CD4-positive, alpha-beta T cell treated with Interferon gamma for 1 hour (primary cell): ENCODE measurements at regions not wholly inside any gene's neighbourhood (a gene's known extent, or its start where the extent isn't known, plus 50 kb on each side); places are given as distances from the start of the nearest gene placed in this dataset.

Source experiments
- DNase-seq: peaks from one replicate; pipeline ENCODE4 v3.0.0-alpha.2; 2020

DNA sequence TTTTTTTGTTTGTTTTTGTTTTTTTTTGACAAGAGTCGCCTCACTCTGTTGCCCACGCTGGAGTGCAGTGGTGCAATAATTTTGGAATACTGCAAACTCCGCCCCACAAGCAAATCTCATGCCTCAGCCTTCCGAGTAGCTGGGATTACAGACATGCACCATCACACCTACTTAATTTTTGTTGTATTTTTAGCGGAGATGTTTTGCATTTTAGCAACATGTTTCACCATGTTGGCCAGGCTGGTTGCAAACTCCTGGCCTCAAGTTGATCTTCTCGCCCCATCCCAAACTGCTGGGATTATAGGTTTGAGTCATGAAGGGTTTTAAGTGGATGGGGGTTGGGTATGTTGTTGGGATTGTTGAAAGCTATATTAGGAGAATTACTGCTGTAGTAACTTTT lies 270.9 kb upstream of the LCORL start:
- no peak for DNase-seq

DNA sequence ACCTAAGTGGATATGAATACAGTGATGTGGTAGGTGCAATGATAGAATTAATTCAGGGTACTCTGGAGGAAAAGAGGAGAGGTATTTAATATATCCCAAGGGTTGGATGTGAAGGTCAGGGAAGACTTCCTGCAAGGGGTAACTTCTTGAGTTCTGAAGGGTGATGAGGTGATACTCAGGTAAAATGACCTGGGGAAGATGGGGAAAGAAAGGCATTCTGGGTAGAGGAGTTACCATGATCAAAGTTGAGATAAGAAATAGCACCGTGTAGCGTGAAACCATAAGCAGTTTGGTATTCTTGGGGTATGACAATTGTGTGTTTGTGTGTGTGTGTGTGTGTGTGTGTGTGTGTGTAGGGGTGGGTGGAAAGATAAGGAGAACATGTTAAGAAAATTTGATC lies 270.4 kb upstream of the LCORL start:
- DNase-seq, result no peak

DNA sequence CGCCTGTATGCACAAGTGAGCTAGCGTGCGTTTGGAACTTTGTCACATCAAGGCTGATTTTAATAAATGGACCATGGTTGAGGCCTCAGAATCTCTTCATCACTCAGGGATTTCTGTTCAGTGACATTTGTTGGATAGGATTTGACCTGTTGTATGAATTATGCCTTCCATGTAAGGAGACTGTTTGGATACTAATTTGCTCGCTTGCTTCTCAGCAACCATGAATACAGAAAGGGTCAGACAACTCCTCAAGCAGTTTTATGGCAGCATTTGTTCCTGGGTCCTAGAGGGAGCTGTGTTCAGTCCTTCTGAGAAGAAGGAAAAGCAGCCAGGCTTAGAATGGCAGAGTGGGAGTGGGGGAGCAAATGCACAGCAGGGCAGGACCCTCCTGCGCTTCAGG lies 269.7 kb upstream of the LCORL start:
- DNase-seq, result no peak

DNA sequence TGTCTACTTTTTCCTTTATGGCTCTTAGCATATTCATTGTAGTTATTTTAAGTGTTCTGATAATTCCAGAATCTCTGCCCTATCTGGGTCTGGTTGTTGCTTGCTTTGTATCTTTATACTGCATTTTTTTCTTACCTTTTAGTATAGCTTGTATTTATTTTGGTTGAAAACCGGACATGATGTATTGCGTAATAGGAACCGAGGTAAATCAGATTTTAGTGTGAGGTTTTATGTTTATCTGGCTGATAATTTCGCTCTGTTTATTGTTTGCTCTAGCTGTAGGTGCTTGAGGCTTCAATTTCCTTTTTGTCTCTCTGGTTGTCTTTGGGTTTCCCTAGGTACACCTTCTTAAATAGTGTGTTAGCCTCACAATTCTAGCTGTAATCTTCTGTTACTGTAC lies 263.8 kb upstream of the LCORL start:
- DNase-seq, result no peak

DNA sequence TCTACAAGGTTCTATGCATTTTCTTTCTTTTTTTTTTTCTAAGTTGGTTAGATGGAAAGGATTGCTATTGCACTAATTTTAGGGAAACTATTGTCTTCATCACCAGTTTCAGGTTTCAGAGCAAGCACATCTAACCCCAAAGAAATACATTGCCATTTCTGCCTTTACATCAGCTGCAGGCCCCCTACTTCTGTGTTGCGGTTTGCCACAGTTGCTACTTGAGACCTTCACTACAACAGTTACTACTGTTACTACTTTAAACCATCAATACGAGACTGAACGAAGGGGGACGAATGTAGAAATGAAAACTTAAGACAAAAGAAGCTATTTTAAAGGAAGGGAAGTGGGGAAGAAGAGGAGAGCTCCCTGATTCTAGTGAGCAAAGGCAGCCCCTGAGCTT lies 256.7 kb upstream of the LCORL start:
- no peak for DNase-seq

DNA sequence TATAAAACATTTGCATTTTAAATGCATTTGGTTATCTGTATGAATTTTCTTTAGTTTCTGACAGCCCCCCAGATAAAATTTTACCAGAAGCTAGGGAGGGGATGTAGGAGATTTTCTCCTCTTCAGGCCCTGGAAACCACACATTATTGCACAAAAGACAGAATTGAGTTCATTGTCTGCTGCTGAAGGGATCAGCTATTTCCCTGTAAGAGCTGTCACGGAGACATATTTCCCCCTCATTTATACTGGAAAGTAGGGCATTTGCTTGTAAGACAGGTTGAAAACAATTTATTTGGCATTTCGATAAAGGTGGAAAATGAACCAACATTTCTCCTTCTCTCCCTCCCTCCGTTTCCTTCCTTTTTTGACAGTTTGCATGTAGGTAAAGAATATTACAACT lies 241.3 kb upstream of the LCORL start:
- no peak for DNase-seq

DNA sequence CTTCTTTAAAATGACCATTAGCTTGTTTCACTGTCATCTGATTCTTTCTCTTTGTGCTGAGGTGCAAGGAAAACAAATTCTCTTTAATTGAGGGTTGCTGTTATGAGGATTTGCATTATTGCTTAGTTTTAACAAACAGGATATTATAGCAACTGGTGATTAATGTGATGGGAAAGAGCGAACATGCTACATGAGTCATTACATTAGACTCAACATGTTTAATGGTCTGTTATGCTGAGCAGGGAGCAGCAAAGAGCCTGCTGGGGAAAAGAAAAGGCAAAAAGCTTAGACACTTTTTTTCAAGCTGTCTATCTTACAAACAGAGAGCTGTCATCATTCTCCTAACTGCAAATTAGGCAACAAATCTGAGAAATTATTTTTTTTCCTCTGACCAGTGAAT lies 230.5 kb upstream of the LCORL start:
- no peak for DNase-seq

DNA sequence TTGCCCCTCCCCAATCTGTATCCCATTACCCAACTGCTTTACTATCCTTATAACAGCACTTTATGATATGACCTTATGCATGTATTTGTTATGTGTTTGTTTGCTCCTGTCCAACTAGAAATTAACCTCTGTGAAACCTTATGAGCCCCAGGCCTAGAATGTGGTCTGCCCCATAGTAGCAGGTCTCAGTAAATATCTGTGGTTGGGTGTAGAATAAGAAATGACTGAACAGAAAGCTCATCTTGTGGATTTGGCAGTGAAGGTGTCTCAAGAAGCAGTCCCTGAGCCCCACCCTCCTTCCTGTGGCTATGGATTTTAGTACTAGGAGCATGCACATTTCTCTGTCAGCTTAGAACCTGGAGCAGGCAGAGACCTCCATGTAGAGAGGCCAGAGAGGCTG lies 229.0 kb upstream of the LCORL start:
- no peak for DNase-seq

DNA sequence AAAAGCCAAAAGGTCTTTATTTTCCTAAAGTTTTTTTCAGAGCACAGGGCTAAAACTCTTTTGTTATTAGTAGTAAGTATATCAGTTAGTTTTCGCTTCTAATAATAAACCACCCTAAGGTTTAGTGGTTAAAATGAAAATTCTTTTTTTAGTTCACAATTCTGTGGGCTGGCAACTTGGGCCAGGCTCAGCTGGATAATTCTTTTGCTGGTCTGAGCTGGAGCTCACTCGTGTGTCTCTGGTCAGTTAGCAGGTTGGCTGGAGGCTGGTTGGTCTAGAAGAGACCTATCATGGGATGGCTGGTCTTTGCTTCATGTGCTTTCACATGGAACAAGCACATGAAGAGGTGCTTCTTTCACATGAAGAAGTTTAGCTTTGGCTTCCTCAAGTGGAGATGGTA lies 227.1 kb upstream of the LCORL start:
- DNase-seq, result no peak

DNA sequence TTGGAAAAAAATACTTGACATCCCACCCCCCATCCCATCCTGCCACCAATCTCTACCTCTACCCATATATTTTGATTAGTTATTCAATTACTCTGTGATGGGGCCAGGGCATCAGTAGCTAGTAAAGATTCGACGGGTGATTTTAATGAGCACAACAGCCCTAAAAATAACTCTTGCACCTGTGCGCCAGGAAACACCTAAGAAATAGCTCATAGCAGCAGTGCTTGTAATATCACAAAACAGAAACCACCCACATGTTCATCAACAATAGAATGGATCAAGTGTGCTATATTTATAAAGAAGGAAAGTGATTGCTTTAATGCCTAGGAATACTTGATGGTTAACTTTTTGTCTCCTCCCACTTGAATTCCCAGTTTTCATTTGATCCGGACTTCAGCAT lies 225.6 kb upstream of the LCORL start:
- no peak for DNase-seq

DNA sequence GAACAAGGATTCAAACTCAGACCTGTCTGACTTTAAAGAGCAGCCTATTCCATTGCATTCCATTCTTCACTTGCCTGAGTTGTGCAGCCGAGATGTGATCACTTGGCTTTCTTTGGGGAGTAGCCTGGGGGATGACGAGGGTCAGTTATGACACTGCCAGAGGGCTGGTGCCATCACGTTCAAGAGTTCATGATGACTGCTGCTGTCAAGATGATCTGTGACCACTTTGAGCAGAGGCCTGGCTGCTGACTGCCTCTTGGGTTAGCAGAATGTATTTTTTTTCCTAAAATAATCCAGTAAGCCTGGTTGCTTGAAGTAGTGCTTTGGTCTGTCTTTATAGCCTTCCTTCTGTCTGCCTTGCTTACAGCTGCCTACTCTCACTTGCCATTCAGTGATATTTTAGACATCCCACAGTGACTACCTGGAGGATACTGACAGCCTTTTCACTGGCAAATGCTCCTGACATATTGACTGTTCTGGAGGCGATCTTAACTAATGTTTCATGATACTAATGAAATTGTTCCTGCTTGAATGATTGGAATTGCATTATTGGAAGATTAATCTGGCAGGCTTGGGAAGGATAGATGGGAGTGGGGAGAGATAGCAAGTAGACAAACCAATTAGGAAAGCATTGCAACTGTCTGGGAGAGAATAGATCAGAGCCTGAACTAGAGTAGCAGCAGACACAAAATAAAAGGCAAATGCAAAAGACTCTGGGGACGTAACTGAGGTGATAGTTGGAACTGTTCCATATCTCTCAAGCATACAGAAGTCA lies 221.6 kb upstream of the LCORL start:
- DNase-seq, result no peak

DNA sequence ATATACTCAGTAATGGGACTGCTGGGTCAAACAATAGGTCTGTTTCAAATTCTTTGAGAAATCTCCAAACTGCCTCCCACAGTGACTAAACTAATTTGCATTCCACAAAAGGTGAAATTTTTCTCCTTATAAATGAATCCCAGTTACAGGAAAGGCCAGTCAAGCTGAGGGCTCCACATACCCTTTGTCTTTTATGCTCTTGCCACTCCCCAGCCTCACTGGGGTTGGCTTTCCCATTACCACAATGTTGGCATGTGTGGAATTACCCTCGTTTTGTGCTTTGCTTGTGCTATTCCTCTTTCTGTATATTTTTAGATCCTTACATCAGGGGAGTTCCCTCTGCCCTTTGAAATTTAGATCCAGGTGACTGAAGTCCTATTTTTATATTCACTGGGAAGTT lies 220.2 kb upstream of the LCORL start:
- DNase-seq, result no peak

DNA sequence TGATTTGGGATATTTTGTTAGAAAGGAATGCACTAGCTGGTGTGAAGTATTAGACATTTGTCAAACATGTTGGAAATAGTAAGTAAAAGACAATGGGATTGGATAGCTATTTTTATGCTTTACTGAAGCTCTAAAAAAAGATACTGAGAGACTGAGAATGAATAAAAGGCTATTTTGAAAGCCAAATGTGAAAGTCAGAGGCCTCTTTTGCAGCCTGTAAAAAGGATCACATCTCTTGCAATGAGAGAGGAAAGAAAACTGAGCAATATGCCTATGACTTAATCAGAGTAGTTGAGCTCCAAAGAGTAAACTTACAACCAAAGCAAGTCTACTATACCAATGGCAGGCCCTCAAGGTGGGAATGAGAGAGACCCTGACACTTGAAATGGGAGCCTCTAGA lies 212.6 kb upstream of the LCORL start:
- DNase-seq, result no peak

DNA sequence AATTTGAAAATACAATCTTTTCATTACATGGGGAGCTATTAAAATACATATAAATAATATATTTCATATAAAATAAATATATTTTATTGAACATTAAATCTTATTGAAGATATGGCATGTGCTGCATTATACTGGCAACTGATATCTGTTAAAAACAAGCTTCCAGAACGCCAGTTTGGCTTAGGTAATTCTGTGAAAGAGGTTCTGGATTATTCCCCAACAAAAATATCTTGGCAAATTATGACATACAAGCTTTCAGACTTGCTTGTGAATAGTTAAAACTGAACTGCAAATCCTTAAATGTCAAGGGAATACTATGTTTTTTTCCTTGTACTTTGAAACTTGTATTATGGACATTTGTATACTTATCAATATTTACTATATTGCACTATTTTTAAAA lies 210.2 kb upstream of the LCORL start:
- DNase-seq, result no peak

DNA sequence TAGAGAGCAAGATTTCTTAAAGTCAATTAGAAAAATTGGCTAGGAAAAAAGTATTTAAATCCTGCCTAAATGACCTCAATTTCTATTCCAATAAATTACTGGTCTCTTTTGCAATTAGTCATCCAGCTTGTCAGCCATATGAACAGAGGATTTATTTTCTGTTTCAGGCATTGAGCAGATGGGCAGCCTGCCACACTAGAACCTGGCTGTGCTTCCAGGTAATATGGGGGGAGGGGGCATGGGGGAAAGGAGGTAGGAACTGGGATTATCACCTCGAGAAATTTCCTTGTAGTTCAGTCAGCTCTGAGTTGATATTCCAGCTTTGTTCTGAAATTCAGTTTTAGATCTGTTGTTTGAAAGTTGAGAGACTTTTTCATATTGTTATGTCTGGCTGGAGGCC lies 206.3 kb upstream of the LCORL start:
- DNase-seq, result no peak

DNA sequence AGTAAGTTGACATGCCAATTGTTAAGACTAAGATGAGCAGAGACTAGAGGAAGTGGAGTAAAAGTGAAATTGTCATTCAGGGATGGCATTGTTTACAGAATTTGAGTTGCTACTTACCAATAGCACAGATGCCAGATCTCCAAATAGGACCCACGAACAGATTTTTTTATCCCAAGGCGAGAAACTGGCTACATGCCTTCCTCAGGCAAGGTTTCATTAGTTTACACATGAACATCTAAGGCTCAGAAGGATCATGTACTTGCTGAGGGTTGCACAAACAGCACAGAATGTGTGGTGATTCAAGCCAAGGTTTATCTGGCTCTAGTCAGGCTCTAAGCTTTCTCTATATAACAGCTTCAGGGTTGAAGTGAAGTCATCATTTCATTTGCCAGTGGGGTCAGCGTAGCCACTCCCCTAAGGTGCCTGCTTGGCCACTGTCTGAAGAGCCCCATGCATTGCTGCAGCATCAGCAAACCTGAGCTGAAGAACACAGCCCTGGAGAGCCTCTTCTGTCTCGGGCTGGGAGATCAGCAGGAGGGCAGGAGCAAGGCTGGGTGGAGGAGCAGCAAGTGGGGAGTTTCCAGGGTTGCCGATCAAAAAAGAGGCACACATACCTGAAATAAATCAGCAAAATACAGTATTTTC lies 193.0 kb upstream of the LCORL start:
- DNase-seq, result no peak

DNA sequence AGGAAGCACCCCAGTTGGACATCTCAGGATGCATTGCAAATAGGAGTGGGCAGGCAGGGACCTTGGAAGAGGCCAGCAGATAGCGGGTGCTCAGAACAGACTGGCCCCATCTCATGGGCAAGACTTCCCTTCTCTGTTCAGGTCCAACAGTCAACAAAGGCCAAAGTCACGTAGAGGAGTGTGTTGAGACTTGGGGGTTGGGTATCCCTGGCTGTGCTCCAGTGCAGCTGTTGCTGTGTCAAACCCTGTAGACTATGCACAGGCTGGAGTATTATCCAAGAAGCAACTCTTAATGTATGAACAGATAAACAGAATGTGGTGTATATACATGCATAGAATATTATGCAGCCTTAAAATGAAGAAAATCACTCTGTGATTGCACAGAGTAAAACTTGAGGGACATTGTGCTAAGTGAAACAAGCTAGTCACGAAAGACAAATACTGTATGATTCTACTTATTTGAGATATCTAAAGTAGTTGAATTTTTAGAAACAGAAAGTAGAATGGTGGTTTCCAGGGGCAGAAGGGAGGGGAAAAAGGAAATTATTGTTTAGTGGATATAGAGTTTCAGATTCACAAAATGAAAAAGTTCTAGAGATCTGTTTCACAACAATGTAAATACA lies 192.1 kb upstream of the LCORL start:
- DNase-seq, result no peak

DNA sequence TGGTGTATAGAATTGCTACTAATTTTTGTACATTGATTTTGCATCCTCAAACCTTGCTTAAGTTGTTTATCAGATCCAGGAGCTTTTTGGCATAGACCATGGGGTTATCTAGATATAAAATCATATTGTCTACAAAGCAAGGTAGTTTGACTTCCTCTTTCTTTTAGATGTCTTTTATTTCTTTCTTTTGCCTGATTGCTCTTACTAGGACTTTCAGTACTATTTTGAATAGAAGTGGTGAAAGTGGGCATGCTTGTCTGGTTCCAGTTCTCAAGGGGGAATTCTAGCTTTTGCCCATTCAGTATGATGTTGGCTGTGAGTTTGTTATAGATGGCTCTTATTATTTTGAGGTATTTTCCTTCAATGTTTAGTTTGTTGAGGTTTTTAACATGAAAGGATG lies 187.9 kb upstream of the LCORL start:
- DNase-seq, result no peak

DNA sequence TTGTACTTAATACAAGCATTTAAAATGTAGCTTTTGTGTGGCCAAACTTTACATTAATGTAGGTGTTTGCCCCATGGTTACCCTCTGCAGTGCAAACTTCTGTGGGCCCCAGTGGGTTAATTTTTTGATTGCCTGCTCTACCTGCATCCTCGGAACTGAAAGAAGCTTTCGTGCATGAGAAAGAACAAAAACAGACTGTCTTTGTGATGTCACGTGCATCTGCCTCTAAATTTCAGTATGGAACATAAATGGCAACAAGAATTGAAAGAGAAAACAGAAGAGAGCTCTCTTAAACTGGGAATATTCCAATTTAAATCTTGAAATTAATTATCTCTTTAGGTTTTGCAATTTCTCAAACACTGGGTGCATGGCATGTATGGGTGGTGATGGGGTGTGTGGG lies 182.4 kb upstream of the LCORL start:
- DNase-seq, result no peak

DNA sequence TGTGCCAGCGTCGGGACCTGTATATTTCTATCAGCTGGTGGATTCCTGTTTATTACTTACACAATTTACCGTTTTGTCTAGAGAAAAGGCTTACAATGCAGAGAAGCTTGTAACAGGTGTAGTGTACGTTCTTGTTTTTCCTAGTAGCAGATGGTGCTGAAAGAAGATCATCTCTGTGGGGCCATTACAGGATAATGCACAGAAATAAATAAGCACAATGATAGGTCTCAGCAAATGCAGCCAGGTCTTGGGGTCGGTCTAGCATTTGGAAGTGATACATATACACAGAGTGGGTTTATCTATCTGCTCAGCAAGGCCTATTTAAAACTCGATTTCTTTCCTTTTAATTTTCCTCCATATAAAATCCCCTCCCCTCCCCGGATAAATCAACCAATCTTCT lies 180.9 kb upstream of the LCORL start:
- no peak for DNase-seq

DNA sequence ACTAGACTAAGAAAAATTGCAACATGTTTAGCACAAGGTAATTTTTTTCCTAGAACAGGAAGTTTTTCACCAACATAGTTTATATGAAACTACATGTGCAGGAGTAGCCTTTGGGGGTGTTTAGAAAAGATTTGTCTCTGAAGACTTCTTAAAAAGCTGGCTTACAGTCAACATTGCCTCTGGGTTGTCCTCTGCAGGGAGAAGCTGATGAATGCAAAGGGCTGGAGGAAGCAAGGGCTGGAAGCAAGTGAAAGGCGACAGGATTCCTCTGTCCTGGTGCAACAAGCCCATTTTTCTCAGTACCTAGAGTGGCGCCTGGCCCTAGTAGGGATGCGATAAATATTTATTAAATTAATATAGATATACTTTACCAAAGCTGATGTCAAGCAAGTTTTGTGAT lies 180.3 kb upstream of the LCORL start:
- no peak for DNase-seq

DNA sequence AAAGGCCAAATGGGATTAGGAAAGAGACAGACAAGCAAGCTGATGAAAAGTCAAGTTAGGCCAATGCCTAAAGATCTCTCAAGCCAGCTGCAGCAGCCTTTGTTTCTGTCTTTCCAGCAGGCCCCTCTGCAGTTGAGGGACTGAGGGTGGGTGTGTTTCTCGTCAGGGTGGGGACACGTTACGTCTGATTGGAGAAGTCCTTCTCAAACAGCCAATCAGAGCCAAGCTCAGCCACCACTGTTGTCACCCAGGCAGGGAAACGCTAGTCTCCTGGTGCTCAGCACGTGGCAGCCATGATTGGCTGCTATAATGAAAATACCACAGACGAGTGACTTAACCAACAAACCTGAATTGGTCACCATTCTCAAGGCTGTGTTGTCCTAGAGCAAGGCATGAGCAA lies 177.1 kb upstream of the LCORL start:
- DNase-seq, result no peak

DNA sequence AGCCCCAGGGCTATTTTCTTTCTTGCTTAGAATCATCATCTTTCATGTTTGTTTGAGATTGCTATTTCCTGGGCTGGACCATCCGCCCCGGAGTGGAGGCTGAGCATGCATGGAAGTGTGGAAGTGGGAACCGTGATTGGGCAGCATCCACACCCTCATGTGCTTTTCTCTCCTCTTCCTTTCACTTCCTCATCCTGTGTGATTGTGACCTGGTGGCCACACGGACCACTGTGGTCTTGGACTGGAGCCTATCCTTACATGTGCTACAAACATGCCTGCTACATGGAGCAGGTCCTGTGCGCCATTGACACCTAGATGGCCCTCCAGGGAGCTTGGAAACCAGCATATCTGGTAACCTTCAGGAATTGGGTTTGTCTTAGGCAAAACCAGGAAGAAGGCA lies 175.9 kb upstream of the LCORL start:
- DNase-seq, result no peak

DNA sequence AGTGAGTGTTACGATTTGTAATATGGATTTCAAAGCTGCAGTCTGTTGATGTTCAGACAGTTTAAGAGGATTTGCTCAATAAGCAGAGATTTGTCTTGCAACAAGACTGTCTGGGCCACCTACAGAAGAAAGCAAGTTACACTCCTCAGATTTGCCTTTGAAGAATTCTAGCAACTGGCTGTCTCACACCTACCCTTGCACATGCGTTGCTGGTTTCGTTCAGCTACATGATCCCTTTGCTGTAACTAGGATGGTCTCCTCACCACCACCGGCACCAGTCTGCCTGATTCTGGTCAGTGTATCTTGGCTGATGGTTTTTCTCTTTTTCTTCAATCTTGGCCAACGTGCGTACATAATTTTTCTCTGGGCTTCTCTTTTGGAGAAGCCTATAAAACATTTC lies 172.7 kb upstream of the LCORL start:
- no peak for DNase-seq

DNA sequence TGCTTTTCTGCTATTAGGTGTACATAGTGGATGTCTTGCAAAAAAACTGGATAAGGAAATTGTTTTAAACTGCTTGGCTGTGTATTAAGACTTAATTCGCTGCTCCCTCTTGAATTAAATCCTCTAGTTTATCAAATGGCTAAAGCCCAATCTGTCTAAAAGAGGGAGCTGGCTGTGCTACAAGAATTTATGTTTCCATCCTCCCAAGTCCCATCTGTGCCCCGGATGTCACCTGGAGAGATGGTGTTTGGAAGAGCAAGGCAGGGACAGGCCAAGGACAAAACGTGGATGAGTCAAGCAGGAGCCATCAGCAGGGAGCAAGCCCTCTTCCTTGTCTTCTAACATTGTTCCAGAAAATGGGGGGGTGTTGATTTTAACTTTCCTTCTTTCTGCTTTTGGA lies 171.3 kb upstream of the LCORL start:
- no peak for DNase-seq
